A673 (cell line): ENCODE measurements at regions not wholly inside any gene's neighbourhood (a gene's known extent, or its start where the extent isn't known, plus 50 kb on each side); places are given as distances from the start of the nearest gene placed in this dataset.

Experiments used
- CTCF ChIP-seq: fragments of 300-800, 200-600 bp; sonication (generic); conservative IDR thresholded peaks from 2 replicates; pipeline ENCODE4 v1.5.1; 2017; ENCODE audit warnings: low read depth, mild to moderate bottlenecking, antibody characterized with exemption, low read length, moderate library complexity, mixed read lengths
- EZH2 ChIP-seq: fragments of 200-600 bp; sonication (generic); IDR thresholded peaks from 2 replicates; pipeline ENCODE4 v1.6.1; 2017; ENCODE audit warnings: borderline replicate concordance, low read depth, mild to moderate bottlenecking, mixed read lengths, antibody characterized with exemption, low read length; ENCODE audit not compliant: poor library complexity, severe bottlenecking

- TF ChIP-seq CTCF: no peak
- TF ChIP-seq EZH2: no peak
Measured at GRCh38 chr2:151103551-151103950, 158.1 kb downstream of the RBM43 start.
